Keratinocyte (primary cell): ENCODE measurements at regions not wholly inside any gene's neighbourhood (a gene's known extent, or its start where the extent isn't known, plus 50 kb on each side); places are given as distances from the start of the nearest gene placed in this dataset.

Source experiments
- EZH2 ChIP-seq: IDR thresholded peaks from one replicate; pipeline ENCODE4 v1.6.1; 2012; ENCODE audit warnings: inconsistent platforms, mild to moderate bottlenecking, low read length, moderate library complexity
- TF ChIP-seq, protein P1 (sequence below), 3 experiments: IDR thresholded peaks in 1 of 3; conservative IDR thresholded peaks in 1 of 3; optimal IDR thresholded peaks in 1 of 3; 2 replicates in 2 of 3; 3 replicates in 1 of 3; pipeline versions ENCODE3 to v1.5.1; 2011; ENCODE audit warnings: low read length in 3 of 3, mild to moderate bottlenecking in 3 of 3, moderate library complexity in 2 of 3, control low read depth in 1 of 3, inconsistent platforms in 1 of 3; ENCODE audit not compliant: insufficient read depth in 2 of 3; ENCODE audit errors: extremely low read depth in 1 of 3

GRCh38 chr11:112623057-112623456 is 338.2 kb upstream of the NCAM1 start:
- TF ChIP-seq, protein P1, sequence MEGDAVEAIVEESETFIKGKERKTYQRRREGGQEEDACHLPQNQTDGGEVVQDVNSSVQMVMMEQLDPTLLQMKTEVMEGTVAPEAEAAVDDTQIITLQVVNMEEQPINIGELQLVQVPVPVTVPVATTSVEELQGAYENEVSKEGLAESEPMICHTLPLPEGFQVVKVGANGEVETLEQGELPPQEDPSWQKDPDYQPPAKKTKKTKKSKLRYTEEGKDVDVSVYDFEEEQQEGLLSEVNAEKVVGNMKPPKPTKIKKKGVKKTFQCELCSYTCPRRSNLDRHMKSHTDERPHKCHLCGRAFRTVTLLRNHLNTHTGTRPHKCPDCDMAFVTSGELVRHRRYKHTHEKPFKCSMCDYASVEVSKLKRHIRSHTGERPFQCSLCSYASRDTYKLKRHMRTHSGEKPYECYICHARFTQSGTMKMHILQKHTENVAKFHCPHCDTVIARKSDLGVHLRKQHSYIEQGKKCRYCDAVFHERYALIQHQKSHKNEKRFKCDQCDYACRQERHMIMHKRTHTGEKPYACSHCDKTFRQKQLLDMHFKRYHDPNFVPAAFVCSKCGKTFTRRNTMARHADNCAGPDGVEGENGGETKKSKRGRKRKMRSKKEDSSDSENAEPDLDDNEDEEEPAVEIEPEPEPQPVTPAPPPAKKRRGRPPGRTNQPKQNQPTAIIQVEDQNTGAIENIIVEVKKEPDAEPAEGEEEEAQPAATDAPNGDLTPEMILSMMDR (optimal IDR thresholded peaks at IDR 0.05 in 1 of 3, IDR thresholded peaks at IDR 0.05 in 1 of 3, conservative IDR thresholded peaks at IDR 0.05 in 1 of 3; ENCODE audit: extremely low read depth in 1 of 3, insufficient read depth in 2 of 3, low read length in 3 of 3), result no peak
- TF ChIP-seq EZH2, result no peak
